ENCODE measurements at regions not wholly inside any gene's neighbourhood (a gene's known extent, or its start where the extent isn't known, plus 50 kb on each side); places are given as distances from the start of the nearest gene placed in this dataset.

DNA sequence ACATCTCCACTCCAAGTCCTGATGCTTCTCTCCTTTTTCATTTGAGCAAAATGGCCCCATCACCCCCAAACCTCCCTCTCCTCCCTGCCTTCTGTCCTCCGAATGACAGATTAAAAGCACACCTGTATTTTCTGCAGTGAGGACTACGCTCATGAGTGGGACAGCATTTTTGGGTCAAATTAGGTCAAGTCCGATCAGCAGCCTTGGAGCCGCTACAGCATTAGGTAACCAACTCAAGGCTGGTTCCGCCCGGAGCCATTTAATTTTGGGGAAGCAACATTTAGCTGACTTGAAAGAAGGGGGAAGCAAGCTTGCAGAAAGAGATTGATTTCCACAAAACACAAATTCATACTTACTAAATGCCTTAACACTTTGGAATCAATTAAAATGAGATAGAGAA lies 324.1 kb upstream of the CDH5 start:
- TF ChIP-seq EZH2 (IDR thresholded peaks at IDR 0.05; ENCODE audit: borderline replicate concordance, low read length): no peak
- TF ChIP-seq, protein P1, sequence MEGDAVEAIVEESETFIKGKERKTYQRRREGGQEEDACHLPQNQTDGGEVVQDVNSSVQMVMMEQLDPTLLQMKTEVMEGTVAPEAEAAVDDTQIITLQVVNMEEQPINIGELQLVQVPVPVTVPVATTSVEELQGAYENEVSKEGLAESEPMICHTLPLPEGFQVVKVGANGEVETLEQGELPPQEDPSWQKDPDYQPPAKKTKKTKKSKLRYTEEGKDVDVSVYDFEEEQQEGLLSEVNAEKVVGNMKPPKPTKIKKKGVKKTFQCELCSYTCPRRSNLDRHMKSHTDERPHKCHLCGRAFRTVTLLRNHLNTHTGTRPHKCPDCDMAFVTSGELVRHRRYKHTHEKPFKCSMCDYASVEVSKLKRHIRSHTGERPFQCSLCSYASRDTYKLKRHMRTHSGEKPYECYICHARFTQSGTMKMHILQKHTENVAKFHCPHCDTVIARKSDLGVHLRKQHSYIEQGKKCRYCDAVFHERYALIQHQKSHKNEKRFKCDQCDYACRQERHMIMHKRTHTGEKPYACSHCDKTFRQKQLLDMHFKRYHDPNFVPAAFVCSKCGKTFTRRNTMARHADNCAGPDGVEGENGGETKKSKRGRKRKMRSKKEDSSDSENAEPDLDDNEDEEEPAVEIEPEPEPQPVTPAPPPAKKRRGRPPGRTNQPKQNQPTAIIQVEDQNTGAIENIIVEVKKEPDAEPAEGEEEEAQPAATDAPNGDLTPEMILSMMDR (conservative IDR thresholded peaks at IDR 0.05 in 1 of 2, IDR thresholded peaks at IDR 0.05 in 1 of 2; ENCODE audit: extremely low read depth in 1 of 2, insufficient read depth in 1 of 2, low read depth in 1 of 2, low read length in 2 of 2): no peak
